Brain microvascular endothelial cell (primary cell): ENCODE measurements at regions not wholly inside any gene's neighbourhood (a gene's known extent, or its start where the extent isn't known, plus 50 kb on each side); places are given as distances from the start of the nearest gene placed in this dataset.

Source experiments
- DNase-seq: peaks from one replicate; pipeline ENCODE4 v3.0.0-alpha.2; 2020
- H3K27ac ChIP-seq: fragments of 250-450 bp; sonication (Bioruptor Pico); 2 replicates; pipeline ENCODE4 v1.5.1; 2020; ENCODE audit warnings: mild to moderate bottlenecking, moderate library complexity
- H3K27me3 ChIP-seq: fragments of 250-450 bp; sonication (Bioruptor Pico); replicated peaks from 2 replicates; pipeline ENCODE4 v1.5.1; 2020; ENCODE audit warnings: mild to moderate bottlenecking
- H3K36me3 ChIP-seq: fragments of 250-450 bp; sonication (Bioruptor Pico); replicated peaks from 2 replicates; pipeline ENCODE4 v1.5.1; 2020; ENCODE audit warnings: mild to moderate bottlenecking
- H3K4me3 ChIP-seq: 2 replicates; pipeline ENCODE4 v1.5.1; 2011; ENCODE audit warnings: low read depth, mild to moderate bottlenecking, control low read depth, low read length, moderate library complexity
- in situ Hi-C: cut with HindIII; loops from 2 replicates; pipeline ENCODE4 v1.10.0; 2017; ENCODE audit warnings: low sequenced_read_pairs, low pct_ligation_motif_present
- TF ChIP-seq, protein P1 (sequence below): IDR thresholded peaks from 2 replicates; pipeline ENCODE4 v1.5.1; 2011; ENCODE audit warnings: low read depth, mild to moderate bottlenecking, moderate library complexity, low read length, control low read depth, inconsistent platforms; ENCODE audit errors: missing control alignments

DNA sequence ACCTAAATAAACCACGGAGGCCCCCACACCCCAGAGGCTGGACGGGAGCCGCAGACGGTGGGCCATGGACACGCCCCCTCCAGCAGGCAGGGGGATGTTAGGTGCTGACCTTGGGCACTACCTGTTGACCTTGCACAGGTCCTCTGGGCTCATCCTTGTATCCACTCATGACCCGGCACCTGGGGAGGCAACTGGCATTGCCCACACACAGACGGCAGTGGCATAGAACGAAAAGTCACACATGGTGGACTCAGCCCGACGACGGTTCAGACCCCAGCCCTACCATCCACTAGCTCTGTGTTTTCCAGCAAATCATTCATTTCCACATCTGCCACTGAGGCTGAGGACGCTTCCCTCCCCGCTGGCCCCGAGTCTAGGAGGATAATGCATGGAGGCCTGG is 247.7 kb upstream of the PPP2R2D start:
- no peak for DNase-seq
- in situ Hi-C loops = no loop called here
- H3K27me3 ChIP-seq = no peaks in the 10 kb centered on the region
- TF ChIP-seq, protein P1, sequence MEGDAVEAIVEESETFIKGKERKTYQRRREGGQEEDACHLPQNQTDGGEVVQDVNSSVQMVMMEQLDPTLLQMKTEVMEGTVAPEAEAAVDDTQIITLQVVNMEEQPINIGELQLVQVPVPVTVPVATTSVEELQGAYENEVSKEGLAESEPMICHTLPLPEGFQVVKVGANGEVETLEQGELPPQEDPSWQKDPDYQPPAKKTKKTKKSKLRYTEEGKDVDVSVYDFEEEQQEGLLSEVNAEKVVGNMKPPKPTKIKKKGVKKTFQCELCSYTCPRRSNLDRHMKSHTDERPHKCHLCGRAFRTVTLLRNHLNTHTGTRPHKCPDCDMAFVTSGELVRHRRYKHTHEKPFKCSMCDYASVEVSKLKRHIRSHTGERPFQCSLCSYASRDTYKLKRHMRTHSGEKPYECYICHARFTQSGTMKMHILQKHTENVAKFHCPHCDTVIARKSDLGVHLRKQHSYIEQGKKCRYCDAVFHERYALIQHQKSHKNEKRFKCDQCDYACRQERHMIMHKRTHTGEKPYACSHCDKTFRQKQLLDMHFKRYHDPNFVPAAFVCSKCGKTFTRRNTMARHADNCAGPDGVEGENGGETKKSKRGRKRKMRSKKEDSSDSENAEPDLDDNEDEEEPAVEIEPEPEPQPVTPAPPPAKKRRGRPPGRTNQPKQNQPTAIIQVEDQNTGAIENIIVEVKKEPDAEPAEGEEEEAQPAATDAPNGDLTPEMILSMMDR = no peak
- H3K36me3 ChIP-seq = no peaks in the 10 kb centered on the region
- no peak overlapping the region for H3K27ac ChIP-seq
- H3K4me3 ChIP-seq = no peak overlapping the region

DNA sequence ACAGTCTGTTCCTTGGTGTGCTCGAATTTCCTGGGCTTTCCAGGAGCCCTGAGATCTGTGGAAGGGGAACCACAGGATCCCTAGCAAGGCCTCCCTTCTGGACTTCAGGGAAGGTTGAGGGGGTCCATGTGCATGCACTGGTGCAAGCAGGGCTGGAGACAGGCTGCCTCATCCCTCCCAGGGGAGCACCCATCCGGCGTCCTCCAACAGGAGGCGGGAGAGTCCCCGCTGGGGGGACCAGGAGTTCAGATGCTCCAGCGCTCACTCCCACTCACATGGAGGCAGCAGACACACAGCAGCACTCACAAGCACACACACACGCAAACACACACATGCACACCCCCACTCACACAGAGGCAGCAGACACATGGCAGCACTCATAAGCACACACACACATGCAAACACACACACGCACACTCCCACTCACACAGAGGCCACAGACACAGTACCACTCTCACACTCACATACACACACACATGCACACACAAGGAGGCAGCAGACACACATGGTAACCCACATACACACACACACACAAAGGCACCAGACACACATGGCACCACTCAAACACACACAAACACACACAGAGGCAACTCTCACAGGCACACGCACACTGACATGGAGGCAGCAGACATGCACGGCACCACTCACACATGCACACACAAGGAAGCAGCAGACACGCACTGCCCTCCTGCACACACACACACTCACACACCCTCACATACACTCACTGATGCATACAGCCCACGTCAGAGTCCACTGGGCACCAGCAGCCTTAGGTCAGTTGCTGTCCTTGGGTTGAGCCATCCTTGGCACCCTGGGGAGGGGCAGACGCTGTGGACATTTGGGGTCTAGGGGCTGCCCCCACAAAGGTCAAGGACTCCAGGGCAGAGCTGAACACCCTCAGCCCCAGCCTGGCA is 247.0 kb upstream of the PPP2R2D start:
- H3K27ac ChIP-seq = no peak overlapping the region
- TF ChIP-seq, protein P1 = no peak
- in situ Hi-C loops = no loop called here
- no peaks in the 10 kb centered on the region for H3K36me3 ChIP-seq
- no peaks in the 10 kb centered on the region for H3K27me3 ChIP-seq
- no peak overlapping the region for H3K4me3 ChIP-seq
- DNase-seq = no peak

DNA sequence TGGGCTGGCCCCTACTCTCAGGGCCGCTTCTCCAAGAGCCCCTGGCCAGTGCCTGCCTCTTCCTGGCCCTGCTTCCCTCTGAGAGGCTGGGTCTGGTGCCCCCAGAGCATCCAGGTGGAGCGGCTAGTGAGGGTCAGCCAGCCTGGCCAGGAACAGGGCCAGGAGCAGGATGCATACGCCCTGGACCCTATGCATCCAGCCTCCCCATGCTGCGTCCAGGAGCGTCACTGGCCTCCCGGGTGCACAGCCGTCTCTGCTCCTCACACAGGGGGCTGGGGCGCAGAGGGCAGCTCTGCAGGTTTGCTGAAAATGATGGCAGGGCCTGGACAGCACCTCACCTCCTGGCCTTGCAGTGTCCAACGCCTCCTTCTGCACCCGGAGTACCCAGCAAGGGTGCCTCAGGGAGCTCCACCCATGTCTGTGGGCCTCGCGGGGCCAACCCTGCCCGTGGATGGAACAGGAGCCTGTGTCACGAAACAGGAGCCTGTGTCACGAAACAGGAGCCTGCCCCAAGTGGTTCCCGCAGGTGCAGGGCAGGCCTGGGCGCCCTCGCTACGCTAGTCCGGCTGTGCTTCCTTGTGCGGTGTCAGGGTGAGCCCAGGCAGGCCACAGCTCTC is 246.2 kb upstream of the PPP2R2D start:
- TF ChIP-seq, protein P1 = no peak
- Histone ChIP-seq H3K36me3 (no peaks in the 10 kb centered on the region), H3K27me3 (no peaks in the 10 kb centered on the region), H3K27ac (no peak overlapping the region), H3K4me3 (no peak overlapping the region)
- no peak for DNase-seq
- in situ Hi-C loops = no loop called here

DNA sequence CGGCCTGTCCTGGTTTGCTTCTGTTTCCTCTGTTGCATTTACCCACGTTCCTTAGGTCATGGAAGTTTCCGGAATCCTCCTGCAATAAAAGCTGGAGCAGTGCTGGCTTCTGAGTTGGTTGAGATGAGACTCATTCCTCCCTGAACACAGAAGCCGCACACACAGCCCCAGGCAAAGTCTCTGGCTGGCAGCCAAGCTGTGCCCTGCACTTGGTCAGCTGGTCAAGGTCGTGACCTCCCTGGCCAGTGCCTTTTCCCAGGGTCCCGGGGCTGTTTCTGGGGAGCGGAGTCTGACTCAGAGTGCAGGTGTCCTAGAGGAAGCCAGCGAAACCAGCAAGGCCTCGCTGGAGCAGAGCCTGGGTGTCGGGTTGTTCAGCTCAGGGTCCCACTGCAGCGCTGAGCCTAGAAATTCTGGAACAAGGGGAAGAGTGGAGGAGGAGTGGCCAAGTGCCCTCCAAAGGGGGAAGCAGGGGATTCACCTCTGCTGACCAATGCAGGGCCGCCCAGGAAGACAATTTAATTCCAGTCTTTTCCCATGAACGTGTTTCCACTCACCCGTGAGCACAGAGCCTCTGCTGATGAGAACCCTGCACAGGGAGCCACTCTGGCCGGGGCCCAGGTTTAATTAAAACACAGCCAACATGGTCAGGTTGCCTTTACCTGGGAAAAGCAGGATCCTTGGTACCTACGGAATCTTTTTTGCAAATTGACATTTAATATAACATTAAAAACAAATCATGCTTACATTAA is 245.5 kb upstream of the PPP2R2D start:
- Histone ChIP-seq H3K27ac (no peak overlapping the region), H3K36me3 (no peaks in the 10 kb centered on the region), H3K27me3 (no peaks in the 10 kb centered on the region), H3K4me3 (no peak overlapping the region)
- TF ChIP-seq, protein P1 = no peak
- no peak for DNase-seq
- in situ Hi-C loops = no loop called here

DNA sequence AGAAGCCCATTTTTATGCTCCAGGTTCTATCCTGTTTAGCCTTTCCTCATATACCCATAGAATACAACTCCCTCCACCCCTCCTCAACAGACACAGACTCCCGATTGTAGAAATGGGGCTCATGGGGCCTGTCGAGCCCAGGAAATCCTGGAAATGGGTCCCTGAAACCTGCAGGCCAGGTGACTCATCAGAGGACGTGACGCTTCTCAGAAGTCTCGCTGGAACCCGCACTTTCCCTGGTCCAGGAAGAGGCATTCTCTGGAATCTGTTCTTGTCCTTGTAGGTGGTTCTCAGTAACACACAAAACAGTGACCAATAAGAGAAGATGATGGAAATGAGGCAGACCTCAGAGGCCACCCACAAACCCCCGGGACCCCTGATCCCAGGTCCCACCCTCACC is 244.8 kb upstream of the PPP2R2D start:
- in situ Hi-C loops = no loop called here
- Histone ChIP-seq H3K27me3 (no peaks in the 10 kb centered on the region), H3K36me3 (no peaks in the 10 kb centered on the region), H3K27ac (no peak overlapping the region), H3K4me3 (no peak overlapping the region)
- DNase-seq = no peak
- TF ChIP-seq, protein P1 = no peak
